ENCODE measurements at regions not wholly inside any gene's neighbourhood (a gene's known extent, or its start where the extent isn't known, plus 50 kb on each side); places are given as distances from the start of the nearest gene placed in this dataset.

DNA sequence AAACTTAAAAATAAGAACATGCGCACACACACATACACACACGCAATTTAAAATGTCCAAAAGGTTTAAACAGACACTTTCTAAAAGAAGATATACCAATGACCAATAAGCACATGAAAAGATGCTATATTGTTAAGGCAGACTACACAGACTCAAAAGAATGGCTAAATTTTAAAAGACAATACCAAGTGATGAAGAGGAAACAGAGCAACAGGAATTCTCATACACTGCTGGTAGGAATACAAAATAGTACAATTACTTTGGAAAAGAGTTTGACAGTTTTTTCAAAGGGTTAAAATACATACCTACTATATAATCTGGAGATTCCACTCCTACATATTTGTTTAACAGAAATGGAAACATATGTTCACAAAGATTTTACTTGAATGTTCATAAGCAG, 239.6 kb upstream of the SAMSN1 start:
- TF ChIP-seq POLR2A (IDR thresholded peaks at IDR 0.05; ENCODE audit: extremely low read depth, insufficient read length) = no peak
- no peak for TF ChIP-seq MYC (IDR thresholded peaks at IDR 0.05; ENCODE audit: low read depth, low read length)
- TF ChIP-seq, protein P1, sequence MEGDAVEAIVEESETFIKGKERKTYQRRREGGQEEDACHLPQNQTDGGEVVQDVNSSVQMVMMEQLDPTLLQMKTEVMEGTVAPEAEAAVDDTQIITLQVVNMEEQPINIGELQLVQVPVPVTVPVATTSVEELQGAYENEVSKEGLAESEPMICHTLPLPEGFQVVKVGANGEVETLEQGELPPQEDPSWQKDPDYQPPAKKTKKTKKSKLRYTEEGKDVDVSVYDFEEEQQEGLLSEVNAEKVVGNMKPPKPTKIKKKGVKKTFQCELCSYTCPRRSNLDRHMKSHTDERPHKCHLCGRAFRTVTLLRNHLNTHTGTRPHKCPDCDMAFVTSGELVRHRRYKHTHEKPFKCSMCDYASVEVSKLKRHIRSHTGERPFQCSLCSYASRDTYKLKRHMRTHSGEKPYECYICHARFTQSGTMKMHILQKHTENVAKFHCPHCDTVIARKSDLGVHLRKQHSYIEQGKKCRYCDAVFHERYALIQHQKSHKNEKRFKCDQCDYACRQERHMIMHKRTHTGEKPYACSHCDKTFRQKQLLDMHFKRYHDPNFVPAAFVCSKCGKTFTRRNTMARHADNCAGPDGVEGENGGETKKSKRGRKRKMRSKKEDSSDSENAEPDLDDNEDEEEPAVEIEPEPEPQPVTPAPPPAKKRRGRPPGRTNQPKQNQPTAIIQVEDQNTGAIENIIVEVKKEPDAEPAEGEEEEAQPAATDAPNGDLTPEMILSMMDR (IDR thresholded peaks at IDR 0.05; ENCODE audit: low read depth, low read length) = no peak
